Activated CD4-positive, alpha-beta T cell treated with anti-CD3 and anti-CD28 coated beads, Interleukin-2, Interleukin-4, amounts not matched to agents 100 ng/mL and 50 ng/mL, durations not matched to agents 16 hours and 8 hours (primary cell): ENCODE measurements at regions not wholly inside any gene's neighbourhood (a gene's known extent, or its start where the extent isn't known, plus 50 kb on each side); places are given as distances from the start of the nearest gene placed in this dataset.

Experiments used
- DNase-seq: peaks from one replicate; pipeline ENCODE4 v3.0.0-alpha.2; 2020; ENCODE audit warnings: low spot score

GRCh38 chr12:111076611-111077451, 156.5 kb upstream of the MYL2 start:
- DNase-seq, result no peak

DNA sequence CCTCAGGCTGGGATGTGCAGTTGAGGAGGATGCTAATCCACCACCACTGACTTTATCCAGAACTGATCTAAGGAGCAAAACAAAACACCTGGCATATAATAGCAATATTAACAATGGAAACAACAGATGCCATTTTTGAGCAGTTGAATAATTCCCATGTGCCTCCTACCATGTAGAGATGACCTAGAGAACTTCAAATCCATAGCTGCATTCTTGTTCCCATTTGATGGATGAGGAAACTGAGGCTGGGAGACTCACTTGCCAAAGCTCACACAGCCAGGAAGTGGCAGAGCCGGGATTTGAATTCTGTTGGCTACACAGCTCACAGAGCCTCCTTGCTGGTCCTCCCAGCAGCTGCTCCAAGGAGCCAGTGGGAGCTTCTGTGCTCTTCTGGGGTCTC, 155.8 kb upstream of the MYL2 start:
- DNase-seq, result no peak

DNA sequence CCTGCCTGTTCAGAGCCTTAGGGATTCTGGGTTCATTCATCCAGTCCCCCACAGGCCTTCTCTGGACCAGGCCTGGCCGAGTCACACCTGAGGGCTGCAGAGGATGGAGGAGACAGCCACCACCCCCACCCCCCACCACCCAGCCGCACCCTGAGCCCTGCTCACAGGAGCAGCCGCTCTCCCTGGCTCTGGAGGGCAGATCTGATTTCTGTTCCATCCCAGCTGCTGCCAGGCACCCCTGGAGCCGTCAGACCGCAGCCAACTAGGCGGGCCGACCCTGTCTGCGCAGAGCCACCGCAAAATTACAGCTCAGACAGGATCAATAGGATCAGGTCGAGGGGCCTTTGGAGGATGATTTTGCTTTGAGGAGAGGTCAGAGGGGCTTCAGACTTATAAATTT, 154.6 kb upstream of the MYL2 start:
- no peak for DNase-seq

GRCh38 chr12:111074559-111074958, 154.2 kb upstream of the MYL2 start:
- no peak for DNase-seq

DNA sequence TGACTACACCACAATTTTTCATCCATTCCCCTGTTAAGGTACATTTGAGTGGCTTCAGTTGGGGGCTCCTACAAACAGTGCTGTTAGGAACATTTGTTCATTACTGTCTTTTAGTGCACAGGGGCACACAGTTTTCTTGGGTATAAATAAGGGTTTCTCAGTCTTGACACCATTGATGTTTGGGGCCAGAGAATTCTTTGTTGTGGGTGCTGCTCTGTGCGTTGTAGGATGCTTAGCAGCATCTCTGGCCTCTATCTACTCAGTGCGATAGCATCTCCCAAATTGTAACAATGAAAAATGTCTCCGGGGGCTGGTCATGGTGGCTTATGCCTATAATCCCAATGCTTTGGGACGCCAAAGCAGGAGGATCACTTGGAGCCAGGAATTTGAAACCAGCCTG, 153.0 kb upstream of the MYL2 start:
- no peak for DNase-seq

- no peak for DNase-seq
These were observed 151.9 kb upstream of the MYL2 start for GRCh38 chr12:111072299-111072698.

DNA sequence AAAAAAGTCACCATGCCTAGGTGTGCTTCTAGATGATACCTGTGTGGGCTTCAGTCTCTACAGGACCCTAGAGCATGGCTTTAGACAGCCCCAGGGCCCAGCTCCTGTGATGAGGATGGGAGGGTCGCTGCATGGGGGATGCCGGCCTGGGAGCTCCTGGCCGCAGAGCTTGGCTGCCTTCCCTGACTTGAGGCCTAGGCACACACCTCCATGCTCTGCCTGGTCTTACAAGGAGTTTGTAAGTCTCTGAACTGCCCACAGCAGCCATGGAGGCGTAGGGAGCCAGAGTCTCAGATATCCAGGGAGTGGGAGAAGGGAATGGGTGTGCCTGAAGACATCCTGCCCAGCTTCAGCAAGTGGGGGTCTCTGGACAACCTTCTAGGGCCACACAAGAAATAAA, 149.5 kb upstream of the MYL2 start:
- no peak for DNase-seq

DNA sequence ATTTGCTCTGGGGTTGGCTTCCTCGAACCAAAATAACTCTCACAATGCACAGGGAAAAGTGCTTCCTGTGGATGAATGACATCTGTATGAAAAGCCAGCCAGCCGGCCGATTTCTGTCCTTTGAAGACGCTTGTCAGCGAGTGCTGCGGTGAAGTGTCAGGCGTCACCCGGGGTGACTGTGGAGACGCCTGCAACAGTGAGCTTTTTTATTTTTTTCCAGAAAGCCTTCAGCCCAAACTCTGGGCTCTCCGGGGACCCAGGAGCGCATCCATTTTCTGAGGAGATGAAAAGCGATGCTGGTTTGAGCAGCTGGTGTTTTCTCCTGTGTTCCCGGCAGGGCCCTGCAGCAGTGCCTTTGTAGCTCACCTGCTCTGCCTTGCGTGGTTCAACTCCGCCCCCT, 147.9 kb upstream of the MYL2 start:
- no peak for DNase-seq

- no peak for DNase-seq
These were observed 147.1 kb upstream of the MYL2 start for GRCh38 chr12:111067498-111067897.

- DNase-seq, result no peak
These were observed 146.5 kb upstream of the MYL2 start for GRCh38 chr12:111066744-111067437.

DNA sequence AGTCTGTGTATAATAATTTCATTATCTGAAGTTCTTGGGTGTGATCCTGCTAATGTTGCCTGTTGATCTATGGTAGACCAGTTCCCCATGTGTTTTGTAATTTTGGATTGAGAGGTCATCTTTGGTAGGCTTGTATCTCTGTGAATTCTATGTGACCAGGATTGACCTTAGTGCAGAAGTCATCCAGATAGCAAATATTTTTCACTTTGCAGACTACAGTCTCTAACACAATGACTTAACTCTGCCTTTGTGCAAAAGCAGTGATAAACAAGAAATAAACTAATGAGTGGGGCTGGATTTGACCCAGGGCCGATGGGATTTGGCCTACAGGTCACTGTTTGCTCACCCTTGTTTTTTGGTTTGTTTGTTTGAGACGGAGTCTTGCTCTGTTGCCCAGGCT, 144.6 kb upstream of the MYL2 start:
- DNase-seq, result no peak

- no peak for DNase-seq
These were observed 143.8 kb upstream of the MYL2 start for GRCh38 chr12:111064154-111064553.

GRCh38 chr12:111063295-111064026, 143.1 kb upstream of the MYL2 start:
- DNase-seq, result no peak

- no peak for DNase-seq
These were observed 137.5 kb upstream of the MYL2 start for GRCh38 chr12:111057701-111058425.

DNA sequence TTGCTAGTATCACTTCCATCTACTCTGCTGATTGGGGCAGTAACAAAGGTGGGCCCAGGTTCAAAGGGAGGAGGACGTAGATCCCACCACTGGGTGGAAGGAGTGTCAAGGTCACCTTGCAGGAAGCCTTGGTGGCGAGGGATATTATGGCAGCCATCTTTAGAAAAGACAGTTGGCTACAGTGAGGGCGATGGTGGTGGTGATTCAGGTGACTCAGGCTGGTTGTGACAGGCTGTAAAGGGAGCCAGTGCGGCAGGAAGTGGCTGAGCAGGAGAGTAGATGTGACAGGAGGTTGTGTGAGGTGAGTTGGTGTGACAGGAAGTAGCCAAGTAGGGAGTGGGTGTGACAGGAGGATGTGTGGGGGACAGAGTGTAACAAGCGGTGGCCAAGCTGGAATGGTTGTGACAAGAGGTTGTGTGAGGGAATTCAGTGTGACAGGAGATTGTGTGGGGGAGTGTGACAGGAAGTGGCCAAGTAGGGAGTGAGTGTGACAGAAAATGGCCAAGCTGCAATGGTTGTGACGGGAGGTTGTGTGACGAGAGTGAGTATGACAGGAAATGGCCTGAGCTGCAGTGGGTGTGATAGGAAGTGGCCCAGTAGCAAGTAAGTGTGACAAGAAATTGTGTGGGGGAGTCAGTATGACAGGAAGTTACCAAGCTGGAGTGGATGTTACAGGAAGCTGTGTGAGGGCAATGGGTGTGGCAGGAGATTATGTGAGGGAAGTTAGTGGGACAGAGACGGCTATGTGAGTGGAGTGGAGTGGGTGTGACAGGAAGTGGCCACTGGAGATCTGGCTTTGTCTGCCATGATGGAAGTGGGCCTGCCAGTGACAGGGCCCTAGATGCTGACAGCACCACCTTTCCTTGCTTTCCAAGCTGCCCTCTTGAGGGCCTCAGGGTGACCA, 136.5 kb upstream of the MYL2 start:
- DNase-seq, result peak; percentile 73

DNA sequence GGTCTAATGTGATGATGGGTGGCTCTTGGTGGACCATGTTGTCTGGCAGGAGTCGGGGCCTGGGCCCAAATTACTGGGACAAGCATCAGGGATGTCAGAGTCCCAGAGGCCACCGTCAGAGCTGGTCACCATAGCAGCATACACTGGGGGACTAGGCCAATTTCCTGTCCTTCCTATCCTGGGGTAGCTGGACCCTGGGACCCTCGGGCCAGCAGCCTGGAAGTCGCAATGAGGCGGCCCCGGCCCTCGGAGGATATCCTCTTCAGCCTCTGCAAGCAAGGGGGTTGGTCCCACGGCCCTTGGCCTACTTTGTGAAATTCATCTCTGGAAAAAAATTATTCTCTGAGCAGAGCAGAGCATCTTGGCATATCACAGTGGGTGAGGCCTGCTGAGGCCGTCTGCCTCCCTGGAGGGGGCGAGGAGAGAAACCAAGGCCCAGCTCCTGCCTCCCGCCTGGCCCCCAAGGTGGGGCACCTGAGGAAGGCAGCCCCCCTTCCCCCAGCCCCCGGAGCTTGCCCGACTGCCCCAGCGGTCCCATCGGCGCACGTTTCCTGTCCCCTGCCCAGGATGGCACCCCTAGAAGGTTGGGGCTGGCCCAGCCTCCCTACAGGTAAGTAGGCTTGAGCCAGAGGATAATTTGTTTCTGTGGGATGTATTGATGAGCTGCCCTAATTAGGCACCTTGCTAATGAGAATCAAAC, 135.0 kb upstream of the MYL2 start:
- DNase-seq, result no peak

GRCh38 chr12:111048991-111049390, 128.6 kb upstream of the MYL2 start:
- no peak for DNase-seq

GRCh38 chr12:111046896-111047295, 126.5 kb upstream of the MYL2 start:
- DNase-seq, result no peak

DNA sequence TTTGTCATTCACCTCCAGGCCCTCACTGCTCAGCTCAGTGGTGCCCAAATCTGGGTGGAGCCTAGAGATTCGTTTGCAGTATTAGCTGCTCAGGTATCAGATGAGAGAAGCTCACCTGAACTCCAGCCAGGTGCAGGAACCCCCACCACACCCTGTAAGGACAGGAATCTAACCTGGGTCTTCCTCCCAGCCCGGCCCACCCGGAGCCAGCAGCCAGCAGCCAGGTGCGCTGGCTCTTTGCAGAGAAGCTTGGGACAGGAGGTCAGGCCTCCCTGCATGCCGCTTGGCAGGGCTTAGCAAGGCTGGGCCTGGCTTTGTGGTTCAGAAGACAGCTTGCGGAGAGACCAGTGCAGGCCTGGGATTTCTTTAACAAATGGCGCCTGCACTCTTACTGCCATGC, 125.6 kb upstream of the MYL2 start:
- no peak for DNase-seq

GRCh38 chr12:111041091-111041490, 120.7 kb upstream of the MYL2 start:
- no peak for DNase-seq

DNA sequence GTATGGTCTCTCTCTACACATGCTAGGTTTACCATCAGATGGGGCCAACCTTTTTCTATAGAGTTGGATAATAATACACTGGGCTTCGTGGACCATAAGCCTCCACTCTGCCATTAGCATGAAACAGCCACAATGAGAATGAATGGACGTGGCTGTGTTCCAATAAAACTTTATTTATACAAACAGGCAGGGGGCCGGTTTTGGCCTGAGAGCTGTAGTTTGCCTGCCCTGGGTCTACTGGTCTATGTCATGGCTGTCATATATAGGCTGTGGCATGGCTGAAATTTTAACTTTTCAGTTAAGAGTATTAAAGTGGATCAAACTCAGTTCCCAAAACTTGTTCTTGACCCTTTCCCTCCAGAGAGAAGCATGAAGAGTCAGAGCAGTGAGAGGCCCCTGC, 120.3 kb upstream of the MYL2 start:
- DNase-seq, result no peak
